Non-pigmented ciliary epithelial cell (primary cell): ENCODE measurements at regions not wholly inside any gene's neighbourhood (a gene's known extent, or its start where the extent isn't known, plus 50 kb on each side); places are given as distances from the start of the nearest gene placed in this dataset.

Experiments used
- DNase-seq: peaks from one replicate; pipeline ENCODE4 v3.0.0-alpha.2; 2010; ENCODE audit warnings: low read depth

DNA sequence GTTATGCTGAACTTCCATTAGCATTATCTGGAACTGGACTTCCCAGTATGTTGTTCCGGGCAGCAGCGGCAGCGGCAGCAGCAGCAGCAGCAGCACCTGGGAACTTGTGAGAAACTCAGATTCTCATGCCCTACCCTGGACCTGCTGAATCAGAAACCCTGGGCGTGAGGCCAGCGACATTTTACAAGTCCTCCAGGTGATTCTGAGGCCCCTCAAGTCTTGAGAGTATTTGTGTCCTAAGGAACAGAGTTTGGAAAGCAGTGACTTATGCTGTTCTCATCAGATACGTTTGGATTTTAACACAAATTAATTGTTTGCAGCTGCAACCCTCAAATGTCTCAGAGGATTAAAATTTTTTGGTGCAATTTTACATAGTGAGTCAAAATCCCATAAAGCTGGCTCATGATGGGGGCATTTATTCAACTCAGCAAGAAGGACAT is 157.2 kb upstream of the KAZN start:
- no peak for DNase-seq

GRCh38 chr1:14442669-14443068 is 155.8 kb upstream of the KAZN start:
- DNase-seq, result no peak

DNA sequence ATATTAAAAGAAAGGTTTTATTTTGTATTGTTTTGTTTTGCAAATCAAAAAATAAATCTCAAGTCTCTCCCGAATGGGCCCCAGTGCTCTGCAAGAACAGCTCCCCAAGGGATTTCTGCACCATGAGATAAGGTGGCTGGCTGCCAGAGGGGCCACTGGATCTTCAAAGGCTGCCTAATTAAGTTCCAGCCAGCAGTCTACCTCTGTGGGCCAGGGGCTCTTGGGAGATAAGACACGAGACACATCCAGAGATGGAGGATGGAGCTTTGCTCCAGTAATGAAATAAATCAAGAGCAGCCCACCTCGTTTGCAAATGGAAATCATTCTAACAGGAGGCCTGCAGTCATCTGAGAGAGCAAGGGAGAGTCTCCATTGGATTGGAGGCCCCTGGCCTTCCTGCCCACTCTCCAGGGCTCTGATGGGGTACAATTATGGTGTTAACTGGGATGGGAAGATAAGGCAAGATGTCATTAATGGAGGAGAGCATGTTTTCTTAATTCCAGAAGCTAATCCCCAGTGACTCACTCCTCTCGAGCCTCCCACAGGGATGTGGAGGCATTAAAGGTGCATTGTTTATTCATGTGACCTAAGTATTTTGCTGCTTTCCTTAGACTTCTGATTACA is 155.2 kb upstream of the KAZN start:
- no peak for DNase-seq

DNA sequence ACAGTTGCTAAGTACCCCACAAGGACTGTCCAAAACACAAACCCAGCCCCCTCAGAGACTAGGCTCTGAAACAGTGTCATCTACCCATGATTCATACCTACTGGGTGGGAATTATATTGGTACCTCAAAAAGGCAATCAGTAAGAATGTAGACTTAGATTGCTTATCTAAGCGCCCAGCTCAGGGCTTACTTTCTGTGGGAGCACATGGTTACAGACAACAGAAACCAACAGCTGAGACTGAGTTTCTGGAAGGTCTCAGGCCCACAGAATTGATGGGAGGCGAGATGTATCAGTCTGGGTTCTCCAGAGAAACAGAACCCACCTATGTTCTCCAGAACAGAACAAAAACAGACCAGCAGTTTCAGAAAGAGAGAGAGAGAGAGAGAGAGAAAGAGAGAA is 147.3 kb upstream of the KAZN start:
- no peak for DNase-seq

GRCh38 chr1:14452551-14452950 is 145.9 kb upstream of the KAZN start:
- no peak for DNase-seq

- no peak for DNase-seq
Measured at GRCh38 chr1:14460173-14460572, 138.3 kb upstream of the KAZN start.

- no peak for DNase-seq
Measured at GRCh38 chr1:14462851-14463250, 135.6 kb upstream of the KAZN start.

DNA sequence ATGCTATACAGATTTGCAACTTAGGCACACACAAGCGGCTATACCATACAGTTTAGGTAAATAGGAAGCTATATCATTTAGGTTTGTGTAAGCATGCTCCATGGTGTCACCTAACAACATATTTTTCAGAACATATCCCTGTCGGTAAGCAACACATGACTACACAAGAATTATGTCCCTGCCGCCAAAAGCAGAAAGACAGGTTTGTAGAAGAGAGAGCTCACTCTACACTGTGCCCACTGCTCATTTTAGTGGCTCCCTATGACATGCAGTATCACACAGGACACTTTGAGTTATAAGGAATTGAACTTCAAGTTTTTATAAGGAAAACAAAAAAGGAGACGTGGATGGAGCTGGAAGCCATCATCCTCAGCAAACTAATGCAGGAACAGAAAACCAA is 132.5 kb upstream of the KAZN start:
- no peak for DNase-seq

DNA sequence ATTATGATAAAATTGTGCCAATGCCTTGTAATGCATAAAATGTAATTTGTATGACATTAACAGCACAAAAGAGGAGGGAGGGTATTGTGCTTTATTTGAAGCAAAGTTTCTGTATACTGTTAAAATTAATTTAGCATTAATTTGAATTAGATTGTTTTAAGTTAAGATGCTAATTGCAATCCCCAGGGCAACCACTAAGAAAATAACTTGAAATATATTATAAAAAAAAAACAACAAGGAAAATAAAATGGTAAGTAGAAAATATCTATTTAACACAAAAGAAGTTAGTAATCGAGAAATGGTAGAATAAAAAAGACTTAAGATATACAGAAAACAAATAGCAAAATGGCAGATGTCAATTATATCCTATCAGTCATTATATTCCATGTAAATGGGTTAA is 131.4 kb upstream of the KAZN start:
- no peak for DNase-seq

DNA sequence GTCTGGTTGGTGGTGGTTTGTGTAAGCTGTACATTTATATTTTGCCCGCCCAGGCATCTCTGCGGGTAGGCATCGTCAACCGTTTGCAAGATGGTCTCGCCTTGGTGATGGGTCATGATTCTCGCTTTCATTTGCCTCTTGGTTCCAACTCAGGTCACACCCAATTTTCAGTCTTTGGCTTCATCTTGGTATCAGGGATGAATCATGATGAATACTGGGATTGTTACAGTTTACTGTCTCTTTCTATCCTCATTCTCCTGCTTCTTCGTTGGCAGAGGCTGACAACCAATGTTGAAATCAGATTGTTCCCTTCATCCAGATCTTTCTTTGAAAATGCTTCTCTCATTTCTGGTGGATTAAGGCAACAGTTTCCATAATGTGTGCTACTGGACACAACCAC is 129.7 kb upstream of the KAZN start:
- no peak for DNase-seq

DNA sequence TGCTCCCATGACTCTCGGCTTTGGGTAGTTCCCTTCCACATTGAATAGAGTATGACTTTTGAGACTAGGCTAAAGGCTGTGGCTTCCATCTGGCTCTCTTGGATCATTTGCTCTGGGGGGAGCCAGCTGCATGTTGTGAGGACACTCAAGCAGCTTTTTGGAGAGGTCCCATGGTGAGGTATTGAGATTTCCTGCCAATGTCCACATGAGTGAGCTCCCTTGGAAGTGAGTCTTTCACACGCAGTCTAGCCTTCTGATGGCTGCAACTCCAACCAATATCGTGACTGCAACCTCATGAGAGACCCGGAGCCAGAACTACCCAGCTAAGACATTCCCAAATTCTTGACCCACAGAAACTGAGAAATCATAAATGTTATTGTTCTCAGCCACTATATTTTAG is 127.7 kb upstream of the KAZN start:
- no peak for DNase-seq

- no peak for DNase-seq
Measured at GRCh38 chr1:14474856-14475255, 123.6 kb upstream of the KAZN start.

DNA sequence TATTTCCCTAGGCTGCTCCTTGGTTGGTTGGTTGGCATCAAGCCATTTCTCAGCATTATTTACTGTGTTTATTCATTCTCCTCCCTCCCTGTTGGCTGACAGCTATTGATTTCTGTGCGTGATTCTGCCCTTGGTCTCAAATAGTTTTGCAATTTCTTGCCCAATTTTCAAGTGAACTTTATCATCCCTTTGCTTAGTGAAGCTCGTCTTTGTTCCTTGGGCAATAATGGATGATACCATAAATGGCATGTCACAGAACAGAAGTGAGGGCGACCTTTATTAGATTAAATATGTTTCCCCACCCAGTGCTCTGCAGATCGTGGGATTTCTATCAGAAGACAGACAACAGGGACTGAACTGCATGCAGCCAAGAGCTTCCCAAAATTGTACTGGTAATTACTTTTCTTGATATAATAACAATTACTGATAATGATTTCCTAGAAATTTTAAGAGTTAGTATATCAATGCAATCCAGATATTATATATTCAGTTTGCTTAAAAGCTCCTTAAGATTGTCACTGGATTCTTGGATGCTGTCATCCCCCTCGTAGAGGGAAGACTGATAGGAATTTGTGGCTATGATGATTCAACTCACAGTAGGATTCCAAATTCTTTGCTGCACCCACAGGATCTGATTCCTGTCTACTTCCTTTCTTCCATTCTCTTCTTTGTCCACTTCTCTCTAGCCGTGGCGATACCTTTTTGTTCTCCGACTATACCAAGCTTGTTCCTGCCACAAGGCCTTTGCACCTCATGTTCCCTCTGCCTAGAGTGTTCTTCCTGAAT is 122.1 kb upstream of the KAZN start:
- DNase-seq, result peak; percentile 22

GRCh38 chr1:14478120-14478519 is 120.4 kb upstream of the KAZN start:
- DNase-seq, result no peak

GRCh38 chr1:14479865-14480264 is 118.6 kb upstream of the KAZN start:
- DNase-seq, result no peak

DNA sequence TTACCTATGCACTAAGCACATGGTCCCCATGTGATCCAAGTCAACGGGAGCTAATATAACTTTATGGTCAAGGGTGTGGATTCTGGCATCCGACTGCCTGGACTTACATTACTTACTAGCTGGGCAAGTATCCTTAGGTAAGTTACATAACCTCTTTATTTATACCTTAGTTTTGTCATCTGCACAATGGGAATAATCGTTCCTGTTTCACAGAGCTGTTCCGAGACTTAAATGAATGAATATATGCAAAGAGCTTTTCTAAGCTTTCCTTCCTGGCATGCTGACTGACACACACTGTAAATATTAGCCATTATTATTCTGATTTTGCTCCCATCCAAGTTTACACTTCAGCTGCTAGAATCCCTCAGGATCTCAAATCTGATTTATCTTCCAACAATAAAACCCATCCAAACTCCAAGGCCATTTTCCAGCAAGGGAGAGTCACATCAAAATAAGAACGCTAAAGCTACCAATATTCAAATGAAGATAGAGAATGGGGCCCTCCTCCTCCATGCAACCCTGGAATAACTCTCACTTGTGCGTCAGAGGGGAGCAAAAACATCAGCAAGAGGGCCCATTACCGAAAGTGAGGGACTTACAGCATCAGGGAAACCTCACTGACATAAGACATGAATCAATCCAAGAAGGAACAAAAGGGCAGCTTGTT is 115.6 kb upstream of the KAZN start:
- DNase-seq, result no peak

GRCh38 chr1:14485285-14485684 is 113.2 kb upstream of the KAZN start:
- DNase-seq, result no peak

DNA sequence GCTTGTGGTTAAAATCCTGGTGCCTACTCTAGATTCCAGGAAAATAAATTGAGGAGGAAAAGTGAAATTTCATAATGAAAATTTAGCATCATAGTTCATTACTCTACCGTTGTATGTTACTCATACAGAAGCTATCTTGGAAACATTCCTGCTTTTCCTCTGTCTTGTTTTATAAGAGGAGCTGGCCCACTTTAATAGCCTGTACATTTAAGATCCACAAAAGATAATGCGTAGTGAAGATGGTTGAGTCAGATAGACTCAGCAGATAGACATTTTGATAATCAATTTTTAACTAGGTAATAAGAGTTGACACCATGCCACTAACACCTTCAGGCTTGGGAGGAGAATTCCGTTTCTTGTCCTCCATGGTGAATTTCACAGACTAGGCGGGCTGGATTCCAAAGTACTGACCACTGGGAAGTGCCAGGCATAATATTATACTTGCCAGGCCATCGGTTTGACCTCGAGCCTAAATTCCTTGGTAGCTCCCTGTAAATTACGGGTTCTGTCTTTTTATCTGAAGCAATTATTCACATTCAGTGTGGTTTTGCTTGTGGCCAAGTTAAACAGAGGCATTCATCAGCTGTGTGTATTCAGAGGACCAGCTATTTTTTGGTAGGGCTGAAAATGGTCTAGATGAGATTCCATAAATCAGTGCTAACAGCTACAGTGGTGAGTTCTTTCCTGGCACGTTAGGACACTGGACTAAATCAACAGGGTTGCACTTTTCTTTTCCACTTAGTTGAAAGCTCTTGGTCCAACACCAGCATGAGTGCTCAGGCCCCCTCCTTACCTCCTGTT is 111.9 kb upstream of the KAZN start:
- DNase-seq, result peak; percentile 41

DNA sequence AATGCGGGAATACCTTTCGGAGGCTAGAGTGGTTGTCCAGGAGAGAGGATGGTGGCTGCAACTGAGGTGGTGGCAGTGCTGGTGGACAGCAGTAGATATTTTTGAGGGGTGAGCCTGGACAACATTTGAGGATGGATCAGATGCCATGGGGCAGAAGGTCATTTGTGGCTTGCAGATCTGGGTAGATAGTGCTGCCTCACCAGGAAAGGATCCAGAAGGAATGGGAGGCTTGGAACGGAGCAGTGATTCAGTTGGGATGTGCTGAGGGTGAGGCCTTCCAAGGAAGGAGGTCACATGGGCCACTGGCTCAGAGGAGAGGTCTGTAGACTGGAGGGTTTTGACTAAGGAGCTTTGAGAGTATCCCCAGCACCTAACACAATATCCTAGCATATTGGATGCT is 110.8 kb upstream of the KAZN start:
- DNase-seq, result no peak

DNA sequence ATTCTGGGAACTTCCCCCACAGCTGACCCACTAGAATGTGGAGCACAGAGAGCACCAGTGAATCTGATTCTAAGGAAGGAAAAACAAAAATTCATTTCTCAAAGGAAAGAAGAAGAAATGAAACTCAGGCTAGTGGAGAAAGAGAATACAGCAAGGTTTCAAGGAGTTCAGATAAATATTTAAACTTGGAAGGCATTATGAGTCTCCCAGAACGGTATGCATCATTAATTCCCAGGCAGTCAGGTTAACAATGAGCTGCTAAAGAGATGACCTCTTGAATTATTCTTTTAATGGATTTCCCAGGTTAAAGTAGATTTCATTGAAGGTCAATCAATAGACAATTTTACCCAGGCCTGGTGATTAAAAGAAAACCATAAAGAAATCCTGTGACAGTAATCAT is 103.6 kb upstream of the KAZN start:
- DNase-seq, result no peak

- no peak for DNase-seq
Measured at GRCh38 chr1:14495381-14495780, 103.1 kb upstream of the KAZN start.

DNA sequence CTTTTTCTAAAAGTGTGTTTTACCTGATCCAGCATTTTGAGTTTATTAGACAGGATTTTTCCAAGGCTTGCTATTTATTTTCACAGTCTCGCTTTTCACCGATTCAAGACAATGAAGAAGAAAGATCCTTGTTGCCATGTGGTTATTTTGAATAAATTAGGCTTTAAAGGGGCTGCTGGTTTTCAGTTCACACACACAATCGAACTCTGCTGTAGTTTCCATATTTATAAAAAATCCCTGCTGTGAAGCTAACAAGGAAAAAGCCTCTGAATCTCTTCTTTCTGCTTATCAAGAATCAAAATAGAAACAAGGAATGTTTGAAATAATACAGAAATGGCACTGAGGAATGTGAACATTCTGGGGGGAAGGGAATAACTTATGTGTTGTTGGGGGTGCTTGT is 102.5 kb upstream of the KAZN start:
- DNase-seq, result no peak

DNA sequence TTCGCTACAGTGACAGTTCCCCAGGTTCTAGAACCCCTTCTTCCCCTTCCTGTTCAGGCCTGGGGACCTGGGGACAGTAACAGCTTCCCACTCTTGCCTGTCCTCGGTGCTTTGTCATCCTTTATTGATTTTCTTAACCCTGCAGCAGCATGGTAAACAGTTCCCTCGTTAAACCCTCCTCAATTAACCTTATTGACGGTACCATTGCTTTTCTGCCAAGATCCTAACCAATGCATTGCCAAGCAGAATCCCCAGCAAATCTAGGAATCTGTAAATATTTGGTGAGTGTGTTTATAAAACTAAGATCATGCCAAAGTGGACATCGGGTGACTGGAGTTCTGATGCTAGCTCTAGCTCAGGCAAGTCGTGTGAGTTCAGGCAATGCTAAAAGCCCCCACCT is 99.6 kb upstream of the KAZN start:
- no peak for DNase-seq
